ENCODE measurements at regions not wholly inside any gene's neighbourhood (a gene's known extent, or its start where the extent isn't known, plus 50 kb on each side); places are given as distances from the start of the nearest gene placed in this dataset.

DNA sequence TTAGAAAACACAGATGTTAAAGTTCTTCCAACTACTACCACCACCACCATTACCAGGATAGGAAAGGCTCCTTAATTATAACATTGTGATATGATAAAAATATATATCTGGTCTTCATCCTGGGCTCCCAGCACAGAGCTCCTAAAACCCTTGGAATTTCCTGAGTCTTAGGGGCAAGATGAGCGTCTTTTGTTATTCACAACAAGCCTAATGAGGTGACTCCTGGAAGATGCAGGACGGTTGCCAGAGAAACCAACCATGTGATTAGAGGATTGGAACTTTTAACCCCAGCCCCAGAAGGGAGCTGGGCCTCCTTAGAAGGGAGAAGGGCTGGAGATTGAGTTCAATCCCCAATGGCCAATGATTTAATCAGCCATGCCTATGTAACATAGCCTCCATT lies 148.0 kb upstream of the ADRA1B start:
- DNase-seq: no peak

DNA sequence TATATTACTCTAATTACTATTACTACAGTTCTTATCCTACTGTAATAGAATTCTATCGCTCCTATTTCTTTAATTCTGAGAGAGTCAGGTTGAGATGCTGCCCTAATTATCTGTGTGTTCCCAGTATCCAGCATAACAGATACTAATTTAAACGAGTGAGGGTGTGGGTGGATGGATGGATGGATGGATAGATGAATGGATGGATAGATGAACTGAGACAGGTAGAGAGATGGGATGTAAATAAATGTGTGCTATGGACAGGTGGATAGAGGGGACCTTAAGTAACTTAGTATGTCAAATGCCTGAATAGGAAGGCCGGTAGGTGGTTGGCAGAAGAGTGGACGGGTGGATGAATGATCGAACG lies 143.6 kb upstream of the ADRA1B start:
- DNase-seq: no peak

DNA sequence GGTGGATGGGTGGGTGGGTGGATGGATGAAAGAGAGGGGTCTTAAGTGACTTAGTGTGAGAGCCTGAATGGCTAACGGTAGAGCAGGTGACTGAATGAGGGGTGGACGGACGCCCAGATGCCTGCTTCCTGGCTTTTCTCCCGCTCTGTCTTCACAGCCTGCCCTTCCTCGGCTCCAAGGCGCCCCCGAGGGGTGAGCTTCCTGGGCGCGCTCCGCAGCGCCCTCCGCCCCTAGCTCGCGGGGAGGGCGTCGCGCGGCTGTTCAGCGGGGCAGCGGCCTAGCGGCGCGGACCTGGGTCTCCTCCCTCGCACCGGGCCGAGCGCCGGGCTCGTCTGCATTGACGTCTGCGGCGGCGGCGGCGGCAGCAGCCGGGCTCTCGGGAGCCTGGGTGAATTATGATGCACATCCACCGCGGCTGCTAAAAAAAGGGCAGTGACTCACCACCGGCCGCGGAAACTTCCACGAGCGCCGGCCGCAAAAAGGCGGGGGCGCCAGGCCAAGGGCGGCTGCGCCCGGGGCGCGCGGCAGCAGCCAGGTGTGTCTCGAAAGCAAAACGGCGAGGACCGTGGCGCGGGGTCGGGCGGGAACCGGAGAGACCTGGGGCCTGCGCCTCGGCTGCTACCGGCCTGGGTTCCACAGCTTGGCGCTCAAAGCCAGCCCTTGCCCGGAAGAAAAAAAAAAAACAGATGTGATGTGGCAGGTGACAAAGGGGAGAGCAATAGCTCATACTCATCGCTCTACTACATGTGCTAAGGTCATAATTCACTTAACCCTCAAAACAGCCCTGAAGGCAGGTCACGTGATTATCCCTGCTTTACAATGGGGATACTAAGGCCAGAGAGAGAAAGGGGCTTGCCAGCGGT lies 143.0 kb upstream of the ADRA1B start:
- peak in 3 of 4 experiments; percentile 31 to 47 (median 43) for DNase-seq

DNA sequence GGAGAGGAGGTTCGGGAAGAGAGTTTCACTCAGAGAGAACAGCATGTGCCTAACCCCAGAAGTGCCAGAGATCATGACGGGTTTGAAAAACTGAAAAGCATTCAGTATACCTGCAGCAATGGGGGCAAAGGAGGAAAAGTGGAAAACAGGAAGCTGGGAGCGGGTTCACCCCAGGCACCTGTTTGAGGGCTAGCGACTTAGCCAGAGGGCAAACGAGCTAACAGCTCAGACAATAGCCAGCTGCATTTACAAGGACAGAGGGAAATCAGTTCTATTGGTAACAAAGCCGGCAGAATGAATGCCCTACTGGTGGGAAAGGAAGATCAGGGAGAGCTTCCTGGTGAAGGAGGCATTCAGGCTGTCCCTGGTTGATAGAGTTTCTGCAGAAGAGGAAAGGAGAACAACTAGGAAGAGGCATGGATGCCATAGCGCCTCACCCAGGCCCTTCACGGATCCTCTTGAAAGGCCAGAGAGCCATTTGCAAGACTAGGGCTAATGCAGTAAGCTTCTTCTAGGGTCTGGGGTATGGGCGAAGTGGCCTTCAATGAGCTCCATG lies 141.7 kb upstream of the ADRA1B start:
- DNase-seq: no peak

DNA sequence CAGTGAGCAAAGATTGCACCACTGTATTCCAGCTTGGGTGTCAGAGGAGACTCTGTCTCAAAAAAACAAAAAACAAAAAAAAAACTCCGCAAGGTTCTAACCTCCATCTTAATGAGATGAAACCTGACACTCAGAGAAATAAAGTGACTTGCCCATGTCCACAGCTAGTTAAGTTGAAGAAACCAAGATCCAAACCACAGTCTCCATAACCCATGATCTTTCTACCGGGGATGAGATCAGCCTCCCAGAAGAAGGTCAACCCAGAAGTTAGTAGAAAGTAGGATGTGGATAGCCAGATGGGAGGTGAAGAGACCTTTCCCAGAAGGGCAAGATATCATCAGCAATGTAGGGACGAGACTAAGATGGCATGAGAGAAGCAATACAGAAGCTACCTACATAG lies 140.4 kb upstream of the ADRA1B start:
- DNase-seq: no peak

DNA sequence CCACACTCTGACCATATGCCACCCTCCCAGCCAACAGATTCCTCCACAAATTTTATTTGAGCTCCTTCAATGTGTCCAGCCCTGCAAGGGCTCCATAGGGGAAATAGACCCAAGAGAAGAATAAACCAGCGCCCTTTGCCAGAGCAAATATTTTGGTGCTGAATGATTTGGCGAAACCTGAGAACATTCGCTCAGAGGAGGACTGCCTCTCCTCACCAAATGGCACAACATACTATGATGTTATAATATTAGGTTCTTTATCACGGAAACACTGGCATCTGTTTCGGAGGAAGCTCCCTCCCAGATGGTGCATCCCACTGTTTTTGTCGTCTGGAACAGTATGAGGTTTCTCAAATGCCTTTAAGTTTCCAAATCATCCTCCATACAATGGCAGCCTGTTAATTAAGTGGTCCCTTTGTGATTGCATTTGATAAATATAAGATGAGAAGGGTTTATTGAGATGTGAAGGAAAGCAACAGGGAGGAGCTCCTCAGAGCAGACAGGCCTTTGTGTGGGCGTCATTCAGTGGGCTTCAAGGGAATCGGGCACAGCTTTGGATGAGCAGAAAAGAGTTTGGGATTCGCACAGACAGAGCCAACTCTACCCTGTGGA lies 139.1 kb upstream of the ADRA1B start:
- no peak for DNase-seq

DNA sequence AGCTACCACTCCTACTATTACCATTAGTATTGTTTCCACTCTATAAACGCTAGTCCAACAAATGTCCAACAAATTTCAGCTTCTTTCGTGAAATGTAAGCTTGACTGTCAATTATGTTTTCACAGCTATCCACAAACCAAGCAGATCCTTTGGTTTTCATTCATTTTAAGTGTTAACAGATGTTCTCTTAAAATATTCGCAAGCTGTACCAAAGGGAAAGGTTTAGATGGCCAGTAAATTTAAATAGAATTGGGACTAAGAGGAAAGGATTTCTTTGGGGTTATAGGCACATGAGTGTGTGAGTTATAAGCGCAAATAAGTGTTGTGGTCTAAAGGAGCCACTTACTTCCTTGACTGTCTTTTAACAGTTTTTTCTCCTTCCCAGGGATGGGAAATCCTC lies 136.8 kb upstream of the ADRA1B start:
- no peak for DNase-seq

DNA sequence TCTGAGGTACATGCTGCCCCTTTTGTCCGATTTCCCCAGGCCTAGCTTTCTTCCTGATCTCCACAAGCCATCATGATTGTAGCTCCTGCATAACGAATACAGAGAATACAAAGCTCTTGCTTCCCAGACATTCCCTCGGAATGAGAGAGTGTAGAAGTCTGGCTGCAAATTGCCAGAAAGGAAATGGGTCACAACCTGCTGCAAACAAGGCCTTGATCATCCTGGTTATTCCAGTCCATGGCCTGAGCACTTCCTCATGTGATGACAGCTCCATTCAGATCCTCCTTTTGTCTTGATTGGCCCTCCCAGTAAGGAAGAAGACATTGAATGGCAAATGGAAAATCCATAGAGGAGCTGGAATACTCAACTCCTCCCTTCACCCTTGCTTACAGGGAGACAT lies 136.0 kb upstream of the ADRA1B start:
- no peak for DNase-seq

DNA sequence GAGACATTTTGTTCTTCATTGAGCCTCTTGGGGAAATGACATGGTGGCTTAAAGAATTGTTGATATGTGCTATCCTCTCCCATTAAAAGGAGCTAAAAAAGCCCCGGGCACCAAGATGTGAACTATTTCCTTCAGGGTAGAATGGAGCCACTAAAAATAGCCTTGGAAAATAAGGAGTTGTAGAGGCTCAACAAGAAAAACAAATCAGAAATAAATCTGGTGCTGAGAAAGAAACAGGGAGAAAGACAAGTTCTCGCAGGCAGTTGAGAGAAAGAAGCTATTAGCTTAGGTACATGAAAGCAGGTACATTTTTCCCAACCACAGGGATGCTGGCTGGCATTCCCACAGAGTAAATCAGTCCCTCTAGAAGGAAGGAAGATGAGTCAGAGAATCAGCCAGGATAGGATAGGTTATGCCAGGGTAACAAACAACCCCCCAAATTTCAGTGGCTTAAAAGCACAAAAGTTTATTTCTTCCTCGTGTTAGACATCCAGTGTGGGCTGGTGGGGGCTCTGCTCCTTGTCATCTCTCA lies 134.6 kb upstream of the ADRA1B start:
- DNase-seq: no peak

DNA sequence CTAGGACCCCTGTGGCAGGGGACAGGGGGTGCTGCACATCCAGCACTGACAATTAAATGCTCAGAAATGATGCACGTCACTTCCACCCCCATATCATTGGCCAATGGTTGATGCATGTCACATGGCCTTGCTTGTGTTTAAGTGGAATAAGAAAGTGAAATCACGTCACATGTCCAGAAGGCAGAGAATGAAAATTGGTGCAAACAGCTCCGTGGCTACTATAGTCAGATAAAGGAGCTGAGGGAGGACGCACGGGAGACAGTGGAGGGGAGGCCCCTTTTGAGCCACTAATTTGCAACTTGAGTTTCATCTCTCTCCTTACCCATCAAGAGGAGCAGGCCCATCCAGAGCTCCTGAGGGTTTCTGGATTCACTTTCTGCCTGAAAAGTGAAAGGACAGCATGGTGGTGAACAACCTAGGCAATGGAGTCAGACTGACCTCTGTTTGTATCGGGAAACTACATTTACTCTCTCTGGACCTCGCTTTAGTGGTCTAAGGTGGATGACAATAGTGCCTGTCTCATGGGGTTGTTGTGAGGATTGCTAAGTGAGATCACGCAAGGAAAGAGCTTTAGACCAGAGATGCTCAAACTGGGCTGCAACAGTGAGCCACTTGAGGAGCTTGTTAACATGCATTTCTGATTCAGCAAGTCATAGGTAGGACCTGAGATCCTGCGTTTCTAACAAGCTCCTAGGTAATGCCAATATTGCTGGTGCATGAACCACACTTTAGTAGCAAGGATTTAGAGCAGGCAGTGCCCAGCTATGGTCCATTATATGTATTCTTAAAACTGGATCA lies 133.9 kb upstream of the ADRA1B start:
- no peak for DNase-seq

DNA sequence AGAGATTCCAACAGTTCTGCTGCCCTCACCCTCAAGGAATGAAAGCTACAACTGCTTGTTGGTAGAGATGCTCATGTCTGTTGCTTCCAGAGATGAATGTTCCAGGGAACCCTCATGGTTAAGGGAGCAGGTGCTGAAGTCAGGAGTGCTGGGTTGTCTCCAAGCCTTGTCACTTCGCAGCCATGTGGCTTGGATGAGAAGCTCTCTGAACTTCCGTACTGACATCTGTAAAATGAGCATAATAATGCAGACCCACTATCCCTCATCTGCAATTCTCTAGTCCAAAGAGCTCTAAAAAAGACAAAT lies 133.3 kb upstream of the ADRA1B start:
- no peak for DNase-seq

DNA sequence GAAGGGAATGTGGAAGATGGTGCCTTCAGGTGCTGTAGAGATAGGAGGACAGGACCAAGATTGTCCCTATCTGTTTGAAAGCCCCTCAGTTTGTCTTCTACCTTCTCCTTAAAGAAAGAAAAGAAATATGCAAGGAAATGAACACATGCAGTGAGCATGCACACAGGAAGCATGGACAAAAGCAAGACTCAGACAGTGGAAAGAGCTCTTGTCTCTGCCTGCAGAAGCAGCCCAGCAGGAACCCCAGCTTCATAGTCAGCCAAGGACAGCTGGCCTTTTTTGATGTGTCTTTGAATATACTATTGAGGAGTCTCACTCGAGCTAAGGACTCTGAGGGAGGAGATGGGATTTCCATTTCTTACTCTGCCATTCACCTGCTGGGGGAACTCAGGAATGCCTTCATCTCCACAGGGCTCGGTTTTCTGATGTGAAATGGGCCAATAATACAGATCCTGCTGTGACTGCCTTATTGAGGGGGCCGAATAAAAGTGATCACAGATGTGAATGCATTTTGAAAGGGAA lies 132.5 kb upstream of the ADRA1B start:
- DNase-seq: no peak

DNA sequence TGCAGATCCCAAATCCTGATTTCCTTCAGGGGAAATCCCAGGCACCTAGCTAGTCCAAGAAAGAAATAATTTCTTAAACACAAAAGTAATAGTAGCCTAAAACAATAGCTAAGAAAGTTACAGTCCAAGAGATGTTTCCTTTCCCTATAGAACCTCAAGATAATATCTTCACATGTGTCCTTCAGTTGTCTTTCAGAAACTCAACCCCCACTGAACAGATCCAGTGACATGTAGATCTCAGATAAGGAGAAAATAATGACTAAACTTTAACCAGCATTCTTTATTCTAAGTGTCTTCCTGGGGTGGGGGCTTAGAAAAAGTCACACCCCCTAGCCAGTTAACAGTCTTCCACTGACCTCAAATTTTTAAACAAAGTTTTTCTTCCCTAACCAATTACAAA lies 131.3 kb upstream of the ADRA1B start:
- no peak for DNase-seq

DNA sequence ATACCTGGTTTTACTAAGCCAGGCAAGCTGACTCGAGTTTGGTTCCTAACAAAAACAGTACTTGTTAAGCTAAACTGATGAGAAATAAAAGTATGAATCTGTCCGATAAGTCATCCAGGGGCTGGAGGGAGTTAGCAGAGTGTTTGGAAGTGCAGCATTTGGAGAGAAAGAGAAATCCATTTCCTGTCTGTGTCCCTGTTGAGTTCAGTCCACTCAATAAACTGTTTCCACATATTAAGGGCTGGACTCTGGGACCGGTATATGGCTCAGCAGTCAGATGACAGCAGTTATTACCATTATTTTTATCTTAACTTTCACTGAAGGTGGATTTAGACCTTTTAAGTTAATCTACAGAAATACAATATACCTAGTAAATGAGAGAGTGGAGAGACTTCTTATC lies 130.6 kb upstream of the ADRA1B start:
- no peak for DNase-seq

DNA sequence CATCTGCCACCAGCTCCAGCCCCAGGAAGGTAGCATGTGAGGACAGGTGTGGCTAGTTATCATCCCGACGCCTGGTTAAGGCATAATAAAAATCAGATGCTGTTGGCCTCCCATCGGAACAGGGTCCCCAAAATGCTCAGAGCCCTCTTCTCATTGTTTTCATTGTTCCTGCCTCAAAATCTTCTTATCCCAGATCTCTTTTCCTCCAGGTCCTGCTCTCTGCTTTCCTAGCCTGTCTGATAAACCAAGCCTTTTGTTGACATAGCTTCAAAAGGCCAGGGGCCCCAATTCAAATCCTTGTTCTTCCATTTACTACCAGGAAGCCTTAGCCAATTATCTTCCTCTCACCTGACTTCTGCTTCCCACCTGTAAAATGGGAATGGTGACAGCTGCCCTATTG lies 130.1 kb upstream of the ADRA1B start:
- DNase-seq: no peak

DNA sequence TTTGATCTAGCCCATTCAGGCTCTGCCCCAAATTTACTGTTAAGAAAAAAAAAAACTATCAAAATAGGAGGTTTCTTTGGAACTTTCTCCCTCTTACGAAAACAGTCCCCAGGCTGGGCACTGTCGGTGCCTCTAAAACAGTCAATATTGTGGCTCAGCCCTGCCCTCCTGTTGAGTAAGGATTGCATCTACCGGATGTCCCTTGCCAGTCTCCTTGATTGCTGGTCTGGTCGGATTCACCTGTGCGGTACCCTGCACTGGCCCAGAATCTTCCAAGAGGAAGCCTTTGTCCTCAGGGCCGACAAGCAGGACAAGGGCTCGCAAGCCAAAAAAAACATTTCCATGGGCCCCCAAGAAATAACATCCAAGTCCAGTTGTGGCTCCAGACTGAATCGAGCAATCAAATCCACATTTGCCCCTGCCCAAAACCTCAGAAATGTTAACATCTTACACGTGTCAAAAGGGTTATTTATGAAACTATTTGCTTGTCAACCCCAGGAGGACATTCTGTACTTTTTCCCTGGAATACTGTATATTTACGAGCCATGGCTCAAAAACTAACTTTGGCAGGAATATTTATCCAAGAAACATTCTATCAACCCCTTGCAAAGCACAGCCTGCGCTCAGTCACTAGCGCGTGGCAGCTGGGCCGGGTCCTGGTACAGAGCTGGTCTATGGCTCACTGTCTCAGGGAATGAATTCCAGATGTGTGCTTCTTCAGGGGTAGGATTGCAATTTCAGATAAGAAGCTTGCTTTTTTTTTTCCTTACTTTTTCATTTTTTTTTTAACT lies 129.2 kb upstream of the ADRA1B start:
- DNase-seq: no peak

DNA sequence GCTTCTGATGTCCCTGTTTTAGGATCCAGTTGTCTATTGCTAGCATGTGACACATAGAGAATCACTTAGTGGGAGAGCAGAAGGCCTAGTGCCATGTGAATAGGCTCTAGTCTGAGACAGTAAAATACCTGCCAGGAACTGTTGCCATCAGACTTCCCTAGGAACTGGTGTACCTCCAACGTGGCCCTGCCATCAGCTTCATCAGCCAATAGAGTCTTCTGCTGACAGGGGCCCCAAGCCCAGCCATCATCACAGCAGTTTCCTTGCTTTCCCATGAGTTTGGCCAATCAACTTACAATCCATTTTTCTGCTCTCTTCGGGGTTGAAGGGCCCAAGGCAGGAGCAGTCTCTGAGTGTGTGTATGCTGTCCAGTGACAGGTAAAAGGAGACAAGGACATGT lies 128.4 kb upstream of the ADRA1B start:
- no peak for DNase-seq

DNA sequence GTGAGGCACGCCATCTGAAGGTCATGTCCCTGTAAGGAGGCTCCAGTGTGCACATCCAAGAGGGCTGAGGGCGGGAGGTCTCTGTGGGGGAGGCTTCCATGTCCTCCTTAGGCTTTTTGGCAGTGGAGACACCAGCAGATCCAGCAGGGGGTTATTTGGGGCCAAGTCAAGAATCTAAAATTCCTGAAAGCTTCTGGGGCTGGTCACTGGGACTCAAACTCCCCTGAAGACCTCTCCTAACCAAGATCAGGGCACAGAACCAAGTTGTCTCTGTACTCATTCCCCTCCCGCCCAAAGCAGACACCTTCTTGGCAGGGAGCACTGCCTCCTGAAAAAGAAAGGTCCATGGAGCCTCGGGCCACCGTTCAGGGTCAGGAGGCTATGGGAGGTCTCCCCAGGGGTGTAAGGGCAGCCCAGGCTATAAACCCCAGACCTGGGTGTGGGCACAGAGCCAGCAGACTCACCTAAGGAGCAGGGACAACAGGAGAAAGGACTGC lies 127.4 kb upstream of the ADRA1B start:
- no peak for DNase-seq

DNA sequence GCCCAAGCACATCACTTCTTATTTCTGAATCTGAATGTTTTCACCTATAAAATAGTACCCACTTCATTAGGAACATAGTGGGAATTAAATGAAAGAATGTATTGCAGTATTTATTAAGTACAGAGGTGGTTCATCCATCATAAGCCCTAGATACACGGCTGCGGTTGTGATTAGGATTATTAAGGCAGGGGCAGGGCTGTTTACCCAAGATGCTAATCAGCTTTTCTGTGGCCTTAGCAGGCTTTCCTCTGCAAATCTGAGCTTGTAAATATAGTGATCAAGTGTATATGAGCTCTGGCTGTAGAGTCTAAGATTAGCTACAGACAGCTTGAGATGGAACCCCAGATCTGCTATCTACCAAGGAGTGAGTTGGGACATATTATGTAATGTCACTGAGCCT lies 124.1 kb upstream of the ADRA1B start:
- DNase-seq: no peak

DNA sequence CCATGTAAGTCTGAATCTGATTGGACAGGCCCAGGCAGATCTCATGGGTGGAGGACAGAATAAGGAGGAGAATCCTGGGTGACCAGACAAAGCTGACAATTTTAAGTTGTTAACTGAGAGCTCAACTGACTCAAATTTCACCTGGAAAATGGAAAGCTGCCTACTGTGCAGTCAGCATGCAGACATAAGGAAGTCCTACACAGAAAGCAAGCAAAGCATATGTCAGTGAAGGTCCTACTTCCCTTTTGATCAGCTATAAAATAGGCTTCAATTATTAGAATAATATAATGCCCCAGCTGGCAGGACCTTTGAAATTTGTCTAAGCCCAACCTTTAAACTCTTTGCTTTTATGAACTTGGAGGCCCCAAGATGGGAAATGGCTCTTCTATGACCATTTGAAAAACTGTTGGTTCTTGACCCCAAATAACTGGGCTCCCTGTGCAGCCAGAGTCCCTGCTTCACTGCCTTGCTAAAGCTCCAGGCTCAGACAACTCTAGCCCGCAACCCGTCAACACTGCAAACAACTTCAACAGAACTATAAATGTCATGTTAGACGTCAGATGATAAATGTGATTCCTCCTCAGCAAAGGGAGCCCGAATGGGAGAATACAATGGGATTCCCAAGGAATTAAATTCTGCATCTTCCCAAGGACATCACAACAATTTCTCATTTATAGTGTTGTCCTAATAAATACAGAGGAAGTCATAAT lies 118.9 kb upstream of the ADRA1B start:
- DNase-seq: no peak

DNA sequence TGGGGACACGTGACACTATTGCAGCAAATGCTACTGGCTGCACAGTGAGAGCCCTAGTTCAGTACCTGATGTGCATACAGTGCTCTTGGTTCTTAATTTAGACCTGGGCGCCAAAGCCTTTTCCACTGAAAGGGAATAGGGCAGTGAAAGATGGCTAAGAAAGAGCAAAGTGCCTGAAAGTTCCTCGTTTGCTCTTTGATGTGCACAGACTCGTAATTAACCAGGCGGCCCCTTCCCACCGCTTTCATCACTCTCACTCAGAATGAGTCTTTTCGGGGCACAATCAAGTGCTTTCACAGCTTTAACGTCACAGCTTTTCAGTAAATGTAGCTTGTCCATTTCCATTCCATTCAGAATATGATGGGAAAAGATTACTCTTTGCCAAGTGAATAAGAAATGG lies 116.6 kb upstream of the ADRA1B start:
- DNase-seq: no peak
